ENCODE measurements at regions not wholly inside any gene's neighbourhood (a gene's known extent, or its start where the extent isn't known, plus 50 kb on each side); places are given as distances from the start of the nearest gene placed in this dataset.

DNA sequence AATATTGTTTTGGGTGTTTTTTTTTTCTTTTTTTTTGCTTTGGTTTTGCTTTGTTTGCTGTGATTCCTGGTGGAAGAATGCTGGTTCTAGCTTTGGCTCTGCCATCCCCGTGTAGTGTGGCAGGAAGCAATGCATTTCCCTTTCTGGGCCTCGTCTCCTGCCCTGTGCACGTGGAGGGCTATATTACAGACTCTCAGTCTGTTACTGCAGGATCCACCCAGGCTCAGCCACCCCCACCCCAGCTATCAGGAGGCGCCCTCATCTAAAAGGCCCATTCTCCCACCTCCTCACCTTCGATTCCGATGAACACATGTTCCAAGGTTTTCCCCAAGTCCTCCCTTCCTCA, 152.3 kb downstream of the TFCP2L1 start:
- Histone ChIP-seq H3K79me2 (ENCODE audit: low read length) (no peaks in the 10 kb centered on the region), H4K20me1 (ENCODE audit: low read length) (no peaks in the 10 kb centered on the region), H3K4me1 (ENCODE audit: insufficient read depth, low read length) (no peaks in the 10 kb centered on the region), H3K27me3 (ENCODE audit: low read length) (no peaks in the 10 kb centered on the region), H3K36me3 (ENCODE audit: low read depth, low read length) (no peaks in the 10 kb centered on the region), H3K9me2 (replicated peaks; ENCODE audit: low read length) (no peaks in the 10 kb centered on the region), H3K4me3 (ENCODE audit: low read length) (no peak overlapping the region), H3K9me3 (ENCODE audit: low read length) (no peaks in the 10 kb centered on the region), H3F3A (ENCODE audit: low read length, unreplicated experiment) (no peaks in the 10 kb centered on the region), H2AFZ (ENCODE audit: low read length) (no peak overlapping the region), H3K9ac (ENCODE audit: low read length) (no peak overlapping the region), H3K27ac (ENCODE audit: low read length) (no peak overlapping the region), H3K4me2 (ENCODE audit: low read length) (no peak overlapping the region)
- intact Hi-C loops (cut with micrococcal nuclease), result no loop called here
- ChIA-PET POLR2A (ENCODE audit: unreplicated experiment) (no interaction called here), CTCF (no interaction called here)
- BruUV-seq (replicated peaks), result no TSS peak
- no peak for ATAC-seq
- TF ChIP-seq, protein P1, sequence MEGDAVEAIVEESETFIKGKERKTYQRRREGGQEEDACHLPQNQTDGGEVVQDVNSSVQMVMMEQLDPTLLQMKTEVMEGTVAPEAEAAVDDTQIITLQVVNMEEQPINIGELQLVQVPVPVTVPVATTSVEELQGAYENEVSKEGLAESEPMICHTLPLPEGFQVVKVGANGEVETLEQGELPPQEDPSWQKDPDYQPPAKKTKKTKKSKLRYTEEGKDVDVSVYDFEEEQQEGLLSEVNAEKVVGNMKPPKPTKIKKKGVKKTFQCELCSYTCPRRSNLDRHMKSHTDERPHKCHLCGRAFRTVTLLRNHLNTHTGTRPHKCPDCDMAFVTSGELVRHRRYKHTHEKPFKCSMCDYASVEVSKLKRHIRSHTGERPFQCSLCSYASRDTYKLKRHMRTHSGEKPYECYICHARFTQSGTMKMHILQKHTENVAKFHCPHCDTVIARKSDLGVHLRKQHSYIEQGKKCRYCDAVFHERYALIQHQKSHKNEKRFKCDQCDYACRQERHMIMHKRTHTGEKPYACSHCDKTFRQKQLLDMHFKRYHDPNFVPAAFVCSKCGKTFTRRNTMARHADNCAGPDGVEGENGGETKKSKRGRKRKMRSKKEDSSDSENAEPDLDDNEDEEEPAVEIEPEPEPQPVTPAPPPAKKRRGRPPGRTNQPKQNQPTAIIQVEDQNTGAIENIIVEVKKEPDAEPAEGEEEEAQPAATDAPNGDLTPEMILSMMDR (conservative IDR thresholded peaks at IDR 0.05; ENCODE audit: low read depth, low read length), result no peak
- no peak for TF ChIP-seq EZH2 (IDR thresholded peaks at IDR 0.05; ENCODE audit: low read length, unreplicated experiment)
- TF ChIP-seq EZH2phosphoT487 (IDR thresholded peaks at IDR 0.05; ENCODE audit: borderline replicate concordance, low read length), result no peak
- DNase-seq, result no peak

GRCh38 chr2:121133551-121134319, 151.3 kb downstream of the TFCP2L1 start:
- ChIA-PET CTCF (no interaction called here), POLR2A (ENCODE audit: unreplicated experiment) (no interaction called here)
- H3K4me3 ChIP-seq (ENCODE audit: low read length), result no peak overlapping the region
- H4K20me1 ChIP-seq (ENCODE audit: low read length), result no peaks in the 10 kb centered on the region
- TF ChIP-seq, protein P1 (conservative IDR thresholded peaks at IDR 0.05; ENCODE audit: low read depth, low read length), result no peak
- TF ChIP-seq EZH2 (IDR thresholded peaks at IDR 0.05; ENCODE audit: low read length, unreplicated experiment), result no peak
- TF ChIP-seq EZH2phosphoT487 (IDR thresholded peaks at IDR 0.05; ENCODE audit: borderline replicate concordance, low read length), result no peak
- H3K36me3 ChIP-seq (ENCODE audit: low read depth, low read length), result no peaks in the 10 kb centered on the region
- no peaks in the 10 kb centered on the region for H3K79me2 ChIP-seq (ENCODE audit: low read length)
- intact Hi-C loops (cut with micrococcal nuclease), result no loop called here
- no peak overlapping the region for H3K27ac ChIP-seq (ENCODE audit: low read length)
- H2AFZ ChIP-seq (ENCODE audit: low read length), result no peak overlapping the region
- no peak overlapping the region for H3K4me2 ChIP-seq (ENCODE audit: low read length)
- H3K9me3 ChIP-seq (ENCODE audit: low read length), result no peaks in the 10 kb centered on the region
- no peaks in the 10 kb centered on the region for H3K4me1 ChIP-seq (ENCODE audit: insufficient read depth, low read length)
- no peak overlapping the region for H3K9ac ChIP-seq (ENCODE audit: low read length)
- no peak for ATAC-seq
- BruUV-seq (replicated peaks), result no TSS peak
- H3K9me2 ChIP-seq (replicated peaks; ENCODE audit: low read length), result no peaks in the 10 kb centered on the region
- H3F3A ChIP-seq (ENCODE audit: low read length, unreplicated experiment), result no peaks in the 10 kb centered on the region
- no peaks in the 10 kb centered on the region for H3K27me3 ChIP-seq (ENCODE audit: low read length)
- no peak for DNase-seq

GRCh38 chr2:121134728-121135127, 150.3 kb downstream of the TFCP2L1 start:
- H3K79me2 ChIP-seq (ENCODE audit: low read length), result no peaks in the 10 kb centered on the region
- no peaks in the 10 kb centered on the region for H3K4me1 ChIP-seq (ENCODE audit: insufficient read depth, low read length)
- no peaks in the 10 kb centered on the region for H3K9me3 ChIP-seq (ENCODE audit: low read length)
- no peak overlapping the region for H3K27ac ChIP-seq (ENCODE audit: low read length)
- no peak overlapping the region for H3K9ac ChIP-seq (ENCODE audit: low read length)
- BruUV-seq (replicated peaks), result no TSS peak
- intact Hi-C loops (cut with micrococcal nuclease), result no loop called here
- DNase-seq (no peak), ATAC-seq (no peak)
- H3K27me3 ChIP-seq (ENCODE audit: low read length), result no peaks in the 10 kb centered on the region
- H2AFZ ChIP-seq (ENCODE audit: low read length), result no peak overlapping the region
- H3K9me2 ChIP-seq (replicated peaks; ENCODE audit: low read length), result no peaks in the 10 kb centered on the region
- ChIA-PET POLR2A (ENCODE audit: unreplicated experiment) (no interaction called here), CTCF (no interaction called here)
- H4K20me1 ChIP-seq (ENCODE audit: low read length), result no peaks in the 10 kb centered on the region
- H3K4me3 ChIP-seq (ENCODE audit: low read length), result no peak overlapping the region
- H3K36me3 ChIP-seq (ENCODE audit: low read depth, low read length), result no peaks in the 10 kb centered on the region
- TF ChIP-seq, protein P1 (conservative IDR thresholded peaks at IDR 0.05; ENCODE audit: low read depth, low read length), result no peak
- no peak for TF ChIP-seq EZH2 (IDR thresholded peaks at IDR 0.05; ENCODE audit: low read length, unreplicated experiment)
- TF ChIP-seq EZH2phosphoT487 (IDR thresholded peaks at IDR 0.05; ENCODE audit: borderline replicate concordance, low read length), result no peak
- H3F3A ChIP-seq (ENCODE audit: low read length, unreplicated experiment), result no peaks in the 10 kb centered on the region
- H3K4me2 ChIP-seq (ENCODE audit: low read length), result no peak overlapping the region

Data from PC-3 (cell line).